NCI-H446 (cell line): ENCODE measurements at regions not wholly inside any gene's neighbourhood (a gene's known extent, or its start where the extent isn't known, plus 50 kb on each side); places are given as distances from the start of the nearest gene placed in this dataset.

ENCODE experiments used
- DNase-seq, 2 experiments: peaks; one replicate each; lab custom pipeline; 2025; lab: John Stamatoyannopoulos, UW

DNA sequence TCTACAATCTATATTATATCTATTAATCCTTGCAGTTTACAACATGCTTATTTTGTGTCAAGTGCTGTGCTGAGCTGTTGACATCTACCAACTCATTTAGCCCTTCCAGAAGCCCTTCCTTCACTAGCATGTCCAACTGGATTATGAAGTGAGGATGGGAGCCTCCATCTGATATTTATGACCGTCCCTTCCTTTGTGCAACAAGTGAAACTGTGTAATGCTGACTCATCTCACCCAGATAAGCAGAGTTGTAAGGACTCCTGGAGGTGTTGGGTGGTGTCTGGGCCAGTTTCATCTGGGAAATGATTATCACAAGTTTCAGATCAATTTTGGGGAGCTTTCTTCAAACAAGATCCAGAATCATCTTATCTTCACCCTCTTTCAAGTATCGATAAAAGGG lies 156.6 kb upstream of the ETAA1 start:
- DNase-seq: no peak

DNA sequence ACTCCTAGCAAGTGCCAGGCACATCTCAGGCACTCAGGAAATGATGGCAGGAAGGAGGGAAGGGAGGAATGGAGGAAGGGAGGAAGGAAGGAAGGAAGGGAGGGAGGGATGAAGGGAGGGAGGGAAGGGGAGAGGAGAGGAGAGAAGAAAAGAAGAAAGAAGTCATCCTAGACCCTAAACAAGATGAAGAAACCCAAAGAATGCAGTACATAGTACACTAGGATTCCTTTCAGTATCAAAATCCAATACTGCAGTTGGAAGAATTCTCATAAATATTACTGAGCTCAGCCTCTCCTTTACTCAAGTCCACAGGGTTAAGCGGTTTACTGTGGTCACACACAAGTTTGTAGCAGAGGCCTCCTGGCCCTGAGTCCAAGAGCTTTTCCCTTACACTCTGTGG lies 155.7 kb upstream of the ETAA1 start:
- DNase-seq: no peak

DNA sequence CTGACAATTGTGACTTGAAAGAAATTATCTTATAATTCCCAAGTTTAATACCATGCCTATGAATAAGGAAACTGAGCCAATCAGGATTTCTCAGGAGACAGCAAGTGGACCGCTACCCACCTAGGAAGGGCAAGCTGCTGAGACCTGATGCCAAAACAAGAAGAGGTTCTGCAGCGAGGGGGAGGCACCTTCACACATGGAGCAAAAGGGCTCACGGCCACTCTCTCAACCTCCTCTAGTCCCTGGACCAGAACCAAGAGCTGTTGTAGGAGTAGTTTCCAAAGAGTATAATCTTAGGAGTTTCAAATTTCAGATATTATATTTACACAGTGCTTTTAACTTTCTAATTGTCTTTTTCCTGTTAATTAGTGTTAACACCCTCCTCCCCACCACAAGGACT lies 154.7 kb upstream of the ETAA1 start:
- no peak for DNase-seq

DNA sequence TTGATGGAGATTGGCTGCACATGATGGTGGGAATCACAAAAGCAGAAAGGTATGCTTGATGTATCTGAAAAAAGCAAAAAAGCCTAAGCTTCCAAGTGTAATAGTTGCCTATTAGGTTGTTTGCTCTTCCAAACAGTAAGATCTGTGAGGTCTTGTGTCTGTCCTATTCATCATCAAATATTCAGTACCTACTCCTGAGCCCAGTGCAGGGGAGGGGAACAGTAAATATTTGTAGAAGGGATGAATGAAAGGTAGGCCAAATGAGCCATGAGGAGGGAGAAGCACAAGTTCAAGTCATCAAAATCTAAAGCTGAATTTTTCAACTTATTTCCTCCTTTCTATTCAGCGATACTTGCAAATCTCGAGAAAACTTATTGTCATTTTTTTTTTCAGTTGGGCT lies 153.2 kb upstream of the ETAA1 start:
- DNase-seq: no peak

DNA sequence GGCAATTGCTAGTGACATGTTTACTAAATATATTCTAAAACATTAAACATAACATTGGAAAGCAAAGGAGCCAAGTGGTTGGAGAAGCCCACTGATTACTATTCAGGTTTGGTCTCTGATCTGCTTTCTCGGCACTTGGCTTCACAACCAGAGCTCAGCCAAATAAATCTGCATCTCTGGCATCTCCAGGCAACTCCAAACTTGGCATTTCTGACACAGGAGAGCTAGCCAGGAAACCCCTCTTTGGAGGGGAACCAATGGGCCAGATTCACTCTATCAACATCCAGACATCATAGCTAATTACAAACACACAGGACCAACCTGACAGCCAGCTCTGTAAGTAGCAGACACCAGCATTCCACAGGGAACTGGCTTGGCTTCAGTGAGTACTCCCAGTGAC lies 150.3 kb upstream of the ETAA1 start:
- peak; percentile 70 to 88 for DNase-seq

DNA sequence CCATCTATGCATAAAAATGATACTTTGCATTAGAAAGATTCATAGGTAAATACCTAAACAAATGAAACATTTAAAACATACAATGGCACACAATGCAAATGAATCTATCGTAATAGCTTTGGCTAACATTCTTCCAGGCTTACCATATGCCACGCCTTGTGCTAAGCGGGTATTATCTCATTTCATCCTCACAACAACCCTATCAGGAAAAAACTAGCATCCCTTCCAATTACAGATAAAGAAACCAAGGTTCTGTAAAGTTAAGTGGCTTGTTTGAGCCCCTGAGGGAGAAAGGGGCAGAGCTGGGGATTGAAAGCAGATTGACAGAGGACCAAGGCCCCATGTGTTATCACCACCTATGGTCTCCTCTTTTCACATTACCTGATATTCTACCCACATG lies 145.4 kb upstream of the ETAA1 start:
- no peak for DNase-seq

DNA sequence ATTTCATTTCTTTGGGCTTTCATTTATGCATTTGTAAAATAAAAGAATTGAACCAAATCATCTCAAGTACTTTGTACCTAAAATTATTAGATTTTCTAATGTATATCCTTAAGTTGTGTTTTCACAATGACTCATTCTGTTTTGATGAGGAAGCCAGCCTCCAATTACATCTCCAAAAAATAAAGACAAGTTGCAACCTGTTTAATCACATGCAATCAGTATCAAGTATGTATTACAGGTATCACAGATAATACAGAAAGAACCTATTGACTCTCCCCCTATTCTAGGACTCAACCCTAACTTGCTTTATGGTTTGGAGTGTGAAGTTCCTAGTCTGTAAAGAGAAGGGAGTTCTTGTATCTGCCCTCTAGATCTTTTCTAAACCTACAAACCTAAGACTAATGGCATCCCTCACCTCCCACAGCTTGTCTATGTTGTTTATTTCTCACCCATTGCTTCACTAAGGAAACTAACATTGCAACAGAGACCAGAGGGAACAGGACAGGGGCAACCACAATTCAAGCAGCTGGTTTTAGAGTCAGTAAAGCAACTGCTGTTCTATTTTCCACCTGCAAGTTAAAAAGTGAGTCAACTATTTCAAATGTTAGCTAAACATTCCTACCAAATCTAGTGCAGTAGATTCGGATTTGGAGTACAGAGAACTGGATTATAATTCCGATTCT lies 141.1 kb upstream of the ETAA1 start:
- no peak for DNase-seq

DNA sequence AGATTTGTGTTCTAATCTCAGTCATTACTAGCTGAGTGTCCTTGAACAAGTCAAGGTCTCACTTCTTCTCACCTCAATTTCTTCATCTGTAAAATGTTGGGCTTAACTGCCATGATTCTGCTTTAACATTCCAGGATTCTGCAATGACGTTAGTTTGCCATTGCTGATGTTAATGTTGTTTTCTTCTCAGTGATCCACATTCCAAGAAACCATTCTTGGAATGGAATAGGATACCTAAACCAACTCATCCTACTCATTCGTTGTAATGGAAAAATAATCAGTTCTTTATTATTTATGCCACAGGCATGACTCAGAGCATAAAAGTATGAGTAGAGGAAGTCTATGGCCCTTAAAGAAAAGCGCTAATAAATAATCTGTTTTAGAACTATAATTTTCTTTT lies 140.2 kb upstream of the ETAA1 start:
- no peak for DNase-seq

DNA sequence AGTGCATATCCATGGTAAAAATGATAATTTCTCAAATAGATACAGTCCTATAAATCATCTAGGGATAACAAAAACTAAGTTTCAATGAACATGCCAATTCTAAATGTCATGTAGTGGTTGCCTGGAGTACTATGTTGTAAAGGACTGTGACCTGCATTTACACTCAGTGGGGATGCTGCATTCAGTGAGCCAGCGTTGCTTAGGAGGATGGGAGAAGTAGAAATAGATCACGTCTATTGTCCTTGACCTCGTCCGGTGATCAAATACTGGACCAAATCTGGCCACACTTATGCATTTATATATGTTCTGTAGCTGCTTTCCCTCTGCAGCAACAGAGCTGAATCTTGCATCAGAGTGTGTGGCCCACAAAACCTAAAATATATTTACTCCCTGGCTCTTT lies 139.0 kb upstream of the ETAA1 start:
- DNase-seq: no peak

DNA sequence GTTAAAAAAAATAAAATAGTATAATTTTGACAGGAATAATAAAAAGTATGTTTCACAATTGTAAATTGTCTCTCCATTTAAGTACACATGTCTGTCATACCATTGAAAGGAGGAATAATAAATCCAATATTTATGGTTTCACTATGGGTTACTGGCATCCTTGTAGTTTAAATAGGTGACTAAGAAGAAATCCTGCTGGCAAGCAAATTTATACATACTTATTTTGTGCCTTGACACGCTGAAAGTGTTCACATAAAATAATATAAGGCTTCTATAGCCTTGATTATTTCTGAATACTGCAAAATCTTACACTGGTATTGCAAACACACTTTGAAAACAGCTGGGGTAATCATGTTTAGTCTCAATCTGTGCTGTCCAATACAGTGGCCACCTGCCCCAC lies 138.3 kb upstream of the ETAA1 start:
- no peak for DNase-seq

DNA sequence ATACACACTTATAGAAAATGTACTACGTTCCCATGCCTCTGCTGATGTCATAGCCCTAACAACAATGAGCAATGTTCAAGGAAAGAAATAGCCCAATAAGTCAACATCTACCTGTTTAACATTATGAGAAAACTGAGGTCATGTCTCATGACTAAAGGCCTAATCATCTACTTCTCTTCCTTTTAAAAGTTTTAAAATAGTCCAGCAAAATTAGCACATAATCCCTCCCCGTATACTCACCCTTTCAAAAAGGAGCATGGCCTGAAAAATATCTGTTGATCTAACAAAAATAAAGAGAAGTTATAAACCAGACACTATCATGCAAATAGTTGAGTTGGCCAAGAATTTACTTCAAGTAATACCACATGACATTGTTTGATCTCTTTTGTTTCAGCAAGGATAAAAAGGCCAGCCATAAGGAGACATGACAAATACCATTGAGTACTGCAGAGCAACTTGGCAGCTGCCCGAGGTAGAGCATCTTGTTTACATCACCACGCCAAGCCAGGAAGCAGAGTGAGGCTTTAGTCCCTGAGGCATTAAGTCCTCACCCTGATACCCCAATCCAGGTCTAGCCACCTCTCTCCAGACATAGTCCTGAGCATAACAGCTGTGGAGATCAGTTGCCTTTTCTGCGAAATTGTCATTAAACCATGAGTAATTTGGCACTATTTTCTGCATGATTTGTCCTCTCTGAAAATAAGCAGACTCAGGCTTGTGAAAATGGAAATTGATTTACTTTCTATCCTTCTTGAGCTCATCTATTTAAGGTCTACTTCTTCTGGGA lies 137.4 kb upstream of the ETAA1 start:
- DNase-seq: peak; percentile 73 to 76

DNA sequence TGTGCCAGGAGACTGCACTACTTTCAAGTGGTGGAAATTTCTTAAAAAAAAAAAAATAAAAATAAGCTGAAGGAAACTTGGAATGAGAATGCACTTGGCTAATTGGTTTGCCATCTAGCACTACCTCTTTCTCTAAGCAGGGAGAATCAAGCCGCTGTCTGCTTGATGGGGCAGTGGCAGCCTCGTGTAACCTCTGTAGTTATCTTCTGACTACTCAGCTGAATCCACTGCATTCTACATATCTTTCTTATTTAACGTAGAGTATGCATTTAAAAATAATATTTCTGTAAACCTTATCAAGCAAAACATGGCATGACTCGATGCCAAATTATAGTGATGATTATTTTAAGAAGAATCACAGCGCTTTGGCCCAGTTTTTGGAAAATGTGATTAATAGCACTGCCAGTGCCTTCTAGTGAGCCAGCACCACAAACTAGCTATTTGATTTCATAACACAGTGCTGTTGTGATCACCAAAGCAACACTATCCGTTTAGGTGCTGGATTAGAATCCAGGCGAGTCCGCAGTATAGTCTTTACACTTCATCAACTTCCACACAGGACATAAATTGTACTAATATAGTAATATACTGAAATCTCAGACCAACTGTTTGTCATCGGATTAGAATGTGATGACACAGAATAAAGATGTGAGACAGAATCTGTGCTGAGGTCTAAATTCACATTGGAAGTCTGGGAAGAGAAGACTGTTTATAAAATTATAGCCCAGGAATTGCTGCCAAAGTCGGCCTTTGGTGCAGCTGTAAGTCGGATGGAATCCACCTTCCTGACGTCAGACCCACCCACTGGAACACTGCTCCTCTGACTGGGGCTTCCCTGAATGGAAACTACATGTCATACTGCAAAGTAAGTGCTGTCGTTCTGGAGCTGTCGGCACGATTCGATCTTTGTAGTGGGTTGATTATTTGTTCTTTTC lies 136.5 kb upstream of the ETAA1 start:
- DNase-seq: peak; percentile 45 to 64

DNA sequence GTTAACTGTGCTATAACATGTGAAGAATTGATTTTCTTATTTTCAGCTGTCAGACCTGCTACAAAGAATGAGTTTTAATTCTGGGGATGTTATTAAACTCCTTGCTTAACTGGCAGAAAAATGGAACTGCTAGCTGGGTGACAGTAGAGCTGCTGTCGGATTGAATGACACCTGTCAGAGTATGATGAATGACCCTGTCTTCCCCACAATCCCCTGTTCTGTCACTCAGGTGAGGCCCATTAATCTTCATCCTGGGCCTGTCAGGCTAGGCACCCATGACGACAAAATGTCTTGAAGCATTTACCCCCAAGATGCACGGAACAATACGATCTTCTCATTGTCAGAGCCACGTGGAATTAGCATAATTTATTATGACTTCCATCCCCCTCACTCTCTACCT lies 129.9 kb upstream of the ETAA1 start:
- DNase-seq: no peak

DNA sequence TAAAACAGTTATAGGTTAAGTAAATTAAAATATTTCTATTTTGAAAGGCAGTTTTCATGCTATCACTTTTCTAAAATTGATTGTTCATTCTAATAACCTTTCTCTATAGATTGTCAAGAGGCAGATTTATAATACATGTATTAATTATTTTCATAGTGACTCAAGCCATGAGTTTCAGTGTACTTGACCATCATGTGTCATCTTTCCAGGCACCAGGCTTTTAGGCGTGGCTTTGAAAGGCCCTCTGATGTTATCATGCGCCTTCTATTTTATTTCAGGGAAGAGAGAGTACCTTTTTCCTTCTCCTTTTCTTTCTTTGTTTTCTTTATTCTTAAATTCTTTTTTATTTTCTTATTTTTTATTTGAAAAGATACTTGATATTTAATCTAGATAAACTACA lies 128.3 kb upstream of the ETAA1 start:
- DNase-seq: no peak

DNA sequence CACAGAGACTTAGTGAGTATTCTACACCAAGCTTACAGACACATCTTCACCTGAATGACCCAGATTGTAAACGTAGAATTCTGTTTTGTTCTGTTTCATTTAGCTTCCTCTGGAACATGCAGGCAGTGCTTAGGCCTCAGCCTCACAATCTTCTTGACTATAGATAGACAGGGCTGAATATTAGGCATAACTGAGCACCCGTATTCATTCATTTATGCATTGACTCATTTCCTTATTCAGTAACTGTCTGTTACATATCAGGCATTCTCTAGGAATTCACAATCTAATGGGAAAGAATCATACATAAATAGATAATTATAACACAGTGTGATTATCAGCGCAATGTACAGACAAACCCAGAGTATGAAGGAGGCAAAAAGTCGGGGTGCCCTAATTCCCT lies 124.9 kb upstream of the ETAA1 start:
- DNase-seq: no peak

DNA sequence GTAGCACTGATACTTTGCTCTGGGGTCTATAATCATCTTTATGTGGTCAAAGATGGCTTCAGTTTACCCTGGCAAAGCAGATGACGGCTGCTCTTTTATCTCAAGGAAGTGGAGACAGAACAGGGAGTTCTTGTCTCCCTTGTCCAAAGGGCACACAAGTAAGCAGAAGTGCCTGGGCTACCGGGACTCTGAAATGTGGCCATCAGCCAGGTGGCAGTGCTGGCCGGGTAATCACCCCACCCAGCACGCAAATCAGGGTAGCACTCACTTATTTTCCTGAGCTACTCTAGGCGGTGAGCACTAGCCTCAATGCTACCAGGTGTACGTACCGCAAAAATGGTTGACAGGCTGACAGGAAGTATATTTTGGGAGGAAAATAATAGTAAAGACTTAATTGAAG lies 119.7 kb upstream of the ETAA1 start:
- no peak for DNase-seq

DNA sequence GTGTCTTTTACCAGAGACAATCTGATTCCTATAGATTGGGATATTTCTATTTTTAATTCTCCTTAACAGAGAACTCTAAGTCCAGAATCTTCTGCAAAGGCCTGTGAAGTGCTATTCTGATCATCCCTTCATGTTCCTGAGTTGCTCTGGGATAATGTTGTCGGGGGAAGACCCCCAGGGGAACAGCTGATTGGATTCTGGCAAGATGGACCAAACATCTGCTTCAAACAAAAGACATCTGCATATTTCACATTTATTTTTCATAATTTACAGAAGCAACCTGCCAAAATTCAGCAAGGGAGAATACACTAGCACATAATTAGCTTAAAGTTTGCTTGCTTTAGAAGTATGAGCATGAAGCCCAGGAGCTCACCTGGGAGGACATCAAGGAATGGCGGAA lies 116.0 kb upstream of the ETAA1 start:
- DNase-seq: no peak

DNA sequence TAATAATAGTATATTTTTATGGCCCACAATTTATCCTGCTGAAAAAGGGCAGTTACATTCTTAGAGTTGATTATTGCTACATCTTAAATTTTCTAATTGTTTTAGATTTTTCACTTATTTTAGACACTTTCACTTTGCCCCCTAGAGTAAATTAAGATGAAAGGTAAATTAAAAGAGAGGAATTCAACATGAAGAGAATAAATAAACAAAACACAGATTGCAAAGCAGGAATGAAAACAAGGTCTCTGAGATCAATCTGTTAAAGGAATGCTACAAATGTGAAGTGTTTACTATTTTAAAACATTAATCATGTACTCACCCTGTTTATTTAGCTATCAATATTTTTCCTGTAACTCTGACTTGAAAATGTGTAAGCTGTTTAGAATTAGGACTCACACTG lies 113.5 kb upstream of the ETAA1 start:
- DNase-seq: no peak

DNA sequence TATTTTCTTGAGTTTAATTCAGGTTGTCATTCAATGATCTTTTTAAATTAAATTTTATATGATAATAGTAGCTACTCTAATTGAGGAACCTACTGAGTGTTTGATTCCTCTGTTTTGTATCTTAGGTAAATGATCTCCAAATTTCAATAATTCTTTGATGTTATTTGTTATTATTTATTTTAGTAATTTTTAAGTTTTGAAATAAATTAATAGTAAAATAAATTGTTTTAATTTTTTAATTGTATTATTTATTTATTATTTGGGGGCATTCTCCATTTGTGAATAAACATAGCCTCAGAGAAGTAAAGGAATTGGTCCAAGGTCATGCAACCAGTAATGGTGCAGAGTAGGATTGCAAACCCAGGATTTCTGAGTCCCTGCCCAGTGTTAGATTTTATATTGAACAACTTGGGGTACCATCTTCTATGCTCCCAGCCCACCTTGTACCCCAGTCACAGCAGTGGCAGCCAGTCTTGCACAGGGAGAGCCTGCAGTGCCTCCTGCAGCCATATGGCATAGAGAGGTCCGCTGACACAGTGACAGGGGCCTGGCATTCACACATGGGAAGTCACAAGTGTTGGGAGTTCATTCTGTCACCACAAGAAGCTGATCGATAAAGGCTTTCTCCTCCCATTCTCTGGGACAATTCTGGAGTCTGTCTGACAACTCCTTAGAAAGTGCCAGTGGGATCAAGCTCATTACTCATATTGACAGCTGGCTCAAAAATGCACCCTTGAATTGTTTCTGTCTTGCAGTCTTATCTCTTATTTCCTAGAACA lies 110.0 kb upstream of the ETAA1 start:
- DNase-seq: no peak

DNA sequence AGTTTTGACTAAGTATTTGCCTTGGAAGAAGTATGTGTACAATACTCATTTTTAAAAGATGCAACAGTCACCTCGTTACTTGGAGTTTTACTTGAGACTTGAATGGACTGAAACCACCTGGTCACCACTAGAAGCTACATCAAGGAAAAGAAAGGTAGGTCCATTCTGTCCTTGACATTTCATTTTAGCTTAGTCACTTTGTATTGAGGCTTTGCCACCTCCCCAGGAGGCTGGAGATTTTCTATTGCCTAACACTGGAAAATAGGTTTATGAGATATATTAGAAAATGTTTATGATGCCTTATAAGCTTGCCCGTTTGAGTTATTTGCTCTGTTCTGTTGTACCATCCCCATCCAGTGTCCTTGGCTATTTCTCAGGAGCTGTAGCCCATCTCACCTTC lies 107.9 kb upstream of the ETAA1 start:
- no peak for DNase-seq

DNA sequence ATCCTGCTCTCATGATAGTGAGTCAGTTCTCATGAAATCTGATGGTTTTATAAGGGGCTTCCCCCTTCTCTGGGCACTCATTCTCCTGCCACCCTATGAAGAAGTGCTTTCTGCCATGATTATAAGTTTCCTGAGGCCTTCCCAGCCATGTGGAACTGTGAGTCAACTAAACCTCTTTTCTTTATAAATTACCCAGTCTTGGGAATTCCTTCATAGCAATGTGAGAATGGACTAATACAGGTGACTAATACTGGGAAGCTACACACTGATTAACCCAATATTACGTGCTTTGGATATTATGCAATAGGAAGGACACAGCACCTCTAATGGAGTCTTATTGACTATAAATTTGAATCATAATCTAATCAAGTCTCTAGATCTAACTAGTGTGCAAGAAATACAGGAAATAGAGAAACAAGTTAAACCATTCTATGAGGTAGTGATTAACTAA lies 107.2 kb upstream of the ETAA1 start:
- no peak for DNase-seq
